HL-60 (cell line): ENCODE measurements at regions not wholly inside any gene's neighbourhood (a gene's known extent, or its start where the extent isn't known, plus 50 kb on each side); places are given as distances from the start of the nearest gene placed in this dataset.

Source experiments
- GABPA ChIP-seq: IDR thresholded peaks from 2 replicates; pipeline ENCODE4 v1.6.1; 2012; ENCODE audit warnings: low read depth
- POLR2AphosphoS5 ChIP-seq: IDR thresholded peaks from 2 replicates; pipeline ENCODE4 v1.6.1; 2012; ENCODE audit warnings: low read depth
- SPI1 ChIP-seq: IDR thresholded peaks from 2 replicates; pipeline ENCODE4 v1.6.1; 2012; ENCODE audit warnings: low read depth, mild to moderate bottlenecking, borderline replicate concordance
- TF ChIP-seq, protein P1 (sequence below): IDR thresholded peaks from one replicate; pipeline ENCODE4 v1.5.1; 2011; ENCODE audit warnings: low read length, control low read depth, inconsistent platforms; ENCODE audit not compliant: insufficient read depth
- TF ChIP-seq, protein P2 (sequence below): IDR thresholded peaks from 2 replicates; pipeline ENCODE4 v1.6.1; 2012; ENCODE audit warnings: low read depth; ENCODE audit not compliant: insufficient replicate concordance

DNA sequence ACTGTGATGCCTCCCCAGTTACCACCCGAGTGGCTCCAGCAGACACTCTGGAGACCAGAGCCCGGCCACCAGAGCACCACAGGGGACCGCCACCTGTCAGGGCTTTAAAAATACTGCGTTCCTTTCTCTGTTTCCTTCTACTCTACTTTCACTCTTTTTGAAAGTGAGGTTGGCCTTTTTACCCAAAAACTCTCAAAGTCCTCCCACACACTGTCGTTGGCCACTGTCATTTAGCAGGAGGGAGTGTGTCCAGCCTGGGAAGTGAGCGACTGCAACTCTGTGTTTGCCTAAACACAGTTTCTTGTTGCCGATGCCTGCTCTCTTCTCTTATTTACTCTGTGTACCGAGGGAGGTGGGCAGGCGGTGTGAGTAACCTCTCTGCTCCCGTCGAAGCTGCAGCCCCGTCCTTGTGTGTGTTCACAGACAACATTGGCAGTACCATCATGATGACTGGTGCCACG, 90.8 kb upstream of the CLDN5 start:
- TF ChIP-seq, protein P1, sequence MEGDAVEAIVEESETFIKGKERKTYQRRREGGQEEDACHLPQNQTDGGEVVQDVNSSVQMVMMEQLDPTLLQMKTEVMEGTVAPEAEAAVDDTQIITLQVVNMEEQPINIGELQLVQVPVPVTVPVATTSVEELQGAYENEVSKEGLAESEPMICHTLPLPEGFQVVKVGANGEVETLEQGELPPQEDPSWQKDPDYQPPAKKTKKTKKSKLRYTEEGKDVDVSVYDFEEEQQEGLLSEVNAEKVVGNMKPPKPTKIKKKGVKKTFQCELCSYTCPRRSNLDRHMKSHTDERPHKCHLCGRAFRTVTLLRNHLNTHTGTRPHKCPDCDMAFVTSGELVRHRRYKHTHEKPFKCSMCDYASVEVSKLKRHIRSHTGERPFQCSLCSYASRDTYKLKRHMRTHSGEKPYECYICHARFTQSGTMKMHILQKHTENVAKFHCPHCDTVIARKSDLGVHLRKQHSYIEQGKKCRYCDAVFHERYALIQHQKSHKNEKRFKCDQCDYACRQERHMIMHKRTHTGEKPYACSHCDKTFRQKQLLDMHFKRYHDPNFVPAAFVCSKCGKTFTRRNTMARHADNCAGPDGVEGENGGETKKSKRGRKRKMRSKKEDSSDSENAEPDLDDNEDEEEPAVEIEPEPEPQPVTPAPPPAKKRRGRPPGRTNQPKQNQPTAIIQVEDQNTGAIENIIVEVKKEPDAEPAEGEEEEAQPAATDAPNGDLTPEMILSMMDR, result no peak
- TF ChIP-seq, protein P2, sequence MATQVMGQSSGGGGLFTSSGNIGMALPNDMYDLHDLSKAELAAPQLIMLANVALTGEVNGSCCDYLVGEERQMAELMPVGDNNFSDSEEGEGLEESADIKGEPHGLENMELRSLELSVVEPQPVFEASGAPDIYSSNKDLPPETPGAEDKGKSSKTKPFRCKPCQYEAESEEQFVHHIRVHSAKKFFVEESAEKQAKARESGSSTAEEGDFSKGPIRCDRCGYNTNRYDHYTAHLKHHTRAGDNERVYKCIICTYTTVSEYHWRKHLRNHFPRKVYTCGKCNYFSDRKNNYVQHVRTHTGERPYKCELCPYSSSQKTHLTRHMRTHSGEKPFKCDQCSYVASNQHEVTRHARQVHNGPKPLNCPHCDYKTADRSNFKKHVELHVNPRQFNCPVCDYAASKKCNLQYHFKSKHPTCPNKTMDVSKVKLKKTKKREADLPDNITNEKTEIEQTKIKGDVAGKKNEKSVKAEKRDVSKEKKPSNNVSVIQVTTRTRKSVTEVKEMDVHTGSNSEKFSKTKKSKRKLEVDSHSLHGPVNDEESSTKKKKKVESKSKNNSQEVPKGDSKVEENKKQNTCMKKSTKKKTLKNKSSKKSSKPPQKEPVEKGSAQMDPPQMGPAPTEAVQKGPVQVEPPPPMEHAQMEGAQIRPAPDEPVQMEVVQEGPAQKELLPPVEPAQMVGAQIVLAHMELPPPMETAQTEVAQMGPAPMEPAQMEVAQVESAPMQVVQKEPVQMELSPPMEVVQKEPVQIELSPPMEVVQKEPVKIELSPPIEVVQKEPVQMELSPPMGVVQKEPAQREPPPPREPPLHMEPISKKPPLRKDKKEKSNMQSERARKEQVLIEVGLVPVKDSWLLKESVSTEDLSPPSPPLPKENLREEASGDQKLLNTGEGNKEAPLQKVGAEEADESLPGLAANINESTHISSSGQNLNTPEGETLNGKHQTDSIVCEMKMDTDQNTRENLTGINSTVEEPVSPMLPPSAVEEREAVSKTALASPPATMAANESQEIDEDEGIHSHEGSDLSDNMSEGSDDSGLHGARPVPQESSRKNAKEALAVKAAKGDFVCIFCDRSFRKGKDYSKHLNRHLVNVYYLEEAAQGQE, result no peak
- TF ChIP-seq POLR2AphosphoS5 (no peak), GABPA (no peak), SPI1 (no peak)
